ENCODE measurements at regions not wholly inside any gene's neighbourhood (a gene's known extent, or its start where the extent isn't known, plus 50 kb on each side); places are given as distances from the start of the nearest gene placed in this dataset.
"Not testable (repeated sequence)": the region's sequence is repeated elsewhere in the genome, so short reads cannot be mapped to it uniquely, and the experiment has no call there.

- Histone ChIP-seq H3K27ac (no peak overlapping the region), H3K9me3 (no peaks in the 10 kb centered on the region), H3K4me1 (no peaks in the 10 kb centered on the region), H3K4me3 (no peak overlapping the region), H3K36me3 (no peaks in the 10 kb centered on the region), H3K27me3 (no peaks in the 10 kb centered on the region)
- TF ChIP-seq CTCF (IDR thresholded peaks at IDR 0.05) = no peak
- TF ChIP-seq POLR2A (IDR thresholded peaks at IDR 0.05) = no peak
- TF ChIP-seq POLR2AphosphoS5 (IDR thresholded peaks at IDR 0.05; ENCODE audit: insufficient read depth in 1 of 2, low read depth in 1 of 2) = no peak
- DNase-seq (ENCODE audit: extremely low spot score in 2 of 2) = no peak
- intact Hi-C loops (cut with DNase I) = loop anchor here (5.0 to 10.0 kb wide), 2 partner anchors 322 to 610 kb away; no protein-coding TSS in a partner anchor
Observed at GRCh38 chr9:135404451-135405144, 75.0 kb upstream of the PPP1R26 start.

GRCh38 chr9:135405145-135405464, 74.5 kb upstream of the PPP1R26 start:
- H3K36me3 ChIP-seq; DNase-seq (ENCODE audit: extremely low spot score in 2 of 2); H3K9me3 ChIP-seq; H3K27me3 ChIP-seq; H3K4me1 ChIP-seq; H3K4me3 ChIP-seq; H3K27ac ChIP-seq: not testable (repeated sequence)
- intact Hi-C loops (cut with DNase I) = loop anchor here (5.0 to 10.0 kb wide), 2 partner anchors 323 to 610 kb away; no protein-coding TSS in a partner anchor

- no peaks in the 10 kb centered on the region for H3K27me3 ChIP-seq
- TF ChIP-seq CTCF (IDR thresholded peaks at IDR 0.05) (no peak), POLR2A (IDR thresholded peaks at IDR 0.05) (no peak), POLR2AphosphoS5 (IDR thresholded peaks at IDR 0.05; ENCODE audit: insufficient read depth in 1 of 2, low read depth in 1 of 2) (no peak)
- no peaks in the 10 kb centered on the region for H3K9me3 ChIP-seq
- no peak for DNase-seq (ENCODE audit: extremely low spot score in 2 of 2)
- H3K4me1 ChIP-seq = peaks cover 6% of the 10 kb centered on the region
- intact Hi-C loops (cut with DNase I) = loop anchor here (1.0 to 10.0 kb wide), 3 partner anchors 43 to 614 kb away; no protein-coding TSS in a partner anchor
- H3K4me3 ChIP-seq = no peak overlapping the region
- no peaks in the 10 kb centered on the region for H3K36me3 ChIP-seq
- no peak overlapping the region for H3K27ac ChIP-seq
Observed at GRCh38 chr9:135408476-135409254, 70.9 kb upstream of the PPP1R26 start.

- intact Hi-C loops (cut with DNase I) = loop anchor here (1.0 to 10.0 kb wide), 3 partner anchors 44 to 615 kb away; no protein-coding TSS in a partner anchor
- Histone ChIP-seq H3K27me3 (no peaks in the 10 kb centered on the region), H3K27ac (no peak overlapping the region), H3K36me3 (no peaks in the 10 kb centered on the region), H3K4me3 (no peak overlapping the region), H3K9me3 (no peaks in the 10 kb centered on the region), H3K4me1 (peaks cover 6% of the 10 kb centered on the region)
- TF ChIP-seq POLR2A (IDR thresholded peaks at IDR 0.05) = no peak
- TF ChIP-seq POLR2AphosphoS5 (IDR thresholded peaks at IDR 0.05; ENCODE audit: insufficient read depth in 1 of 2, low read depth in 1 of 2) = no peak
- no peak for TF ChIP-seq CTCF (IDR thresholded peaks at IDR 0.05)
- no peak for DNase-seq (ENCODE audit: extremely low spot score in 2 of 2)
Observed at GRCh38 chr9:135409286-135410200, 70.0 kb upstream of the PPP1R26 start.

- peaks cover 6% of the 10 kb centered on the region for H3K4me1 ChIP-seq
- no peak for TF ChIP-seq POLR2A (IDR thresholded peaks at IDR 0.05)
- TF ChIP-seq CTCF (IDR thresholded peaks at IDR 0.05) = no peak
- no peak for TF ChIP-seq POLR2AphosphoS5 (IDR thresholded peaks at IDR 0.05; ENCODE audit: insufficient read depth in 1 of 2, low read depth in 1 of 2)
- intact Hi-C loops (cut with DNase I) = no loop called here
- no peak overlapping the region for H3K27ac ChIP-seq
- no peaks in the 10 kb centered on the region for H3K9me3 ChIP-seq
- no peaks in the 10 kb centered on the region for H3K36me3 ChIP-seq
- H3K4me3 ChIP-seq = no peak overlapping the region
- DNase-seq (ENCODE audit: extremely low spot score in 2 of 2) = no peak
- H3K27me3 ChIP-seq = no peaks in the 10 kb centered on the region
Observed at GRCh38 chr9:135410421-135410820, 69.2 kb upstream of the PPP1R26 start.

All from vagina (tissue), 2 donors.